ENCODE measurements at regions not wholly inside any gene's neighbourhood (a gene's known extent, or its start where the extent isn't known, plus 50 kb on each side); places are given as distances from the start of the nearest gene placed in this dataset.
"Not testable (repeated sequence)": the region's sequence is repeated elsewhere in the genome, so short reads cannot be mapped to it uniquely, and the experiment has no call there.

GRCh38 chr12:47333271-47333858, 253.6 kb upstream of the AMIGO2 start:
- TF ChIP-seq CTCF (IDR thresholded peaks at IDR 0.05; ENCODE audit: insufficient read depth, low read length, poor library complexity, severe bottlenecking); EZH2phosphoT487 (conservative IDR thresholded peaks at IDR 0.05; ENCODE audit: low read length): not testable (repeated sequence)
